ENCODE measurements at regions not wholly inside any gene's neighbourhood (a gene's known extent, or its start where the extent isn't known, plus 50 kb on each side); places are given as distances from the start of the nearest gene placed in this dataset.

DNA sequence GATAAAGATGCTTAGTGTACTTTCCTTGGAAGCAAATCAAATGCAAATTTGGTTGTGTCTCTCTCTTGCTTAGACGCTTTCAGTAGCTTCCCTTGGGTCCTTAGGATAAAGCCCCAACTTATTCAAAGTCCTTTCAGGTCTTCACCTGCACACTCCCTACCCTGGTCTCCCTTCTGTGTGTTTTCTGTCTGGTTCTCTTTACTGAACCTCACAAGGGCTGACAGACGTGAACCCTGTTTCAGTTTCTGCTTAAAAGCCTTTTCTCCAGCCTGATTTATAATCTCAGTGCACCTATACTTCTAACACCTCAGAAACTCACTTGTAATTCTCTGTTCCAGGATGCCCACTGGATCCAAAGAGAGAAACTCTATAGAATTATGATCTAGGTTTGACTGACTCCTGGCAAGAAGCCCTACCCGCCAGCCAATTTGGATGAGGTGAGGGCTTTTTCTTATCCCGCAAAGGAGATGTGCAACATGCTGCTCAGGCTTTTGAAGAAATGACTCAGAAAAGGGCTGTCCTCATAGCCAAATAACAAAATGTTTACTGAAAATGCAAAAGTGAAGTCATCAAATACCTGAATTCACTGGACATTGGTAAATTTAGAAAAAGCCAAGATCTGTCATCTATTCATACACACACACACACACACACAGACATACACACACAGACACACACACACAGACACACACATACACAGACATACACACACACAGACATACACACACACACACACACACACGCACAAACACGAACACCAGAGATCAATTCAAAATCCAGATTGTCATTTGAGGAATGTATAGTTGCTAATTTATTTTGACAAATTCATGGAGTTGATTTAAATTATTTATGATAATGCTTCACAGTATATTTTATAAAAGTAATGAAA, 102.4 kb upstream of the EOMES start:
- BruUV-seq (replicated peaks): no TSS peak
- intact Hi-C loops (cut with micrococcal nuclease; ENCODE audit: unreplicated experiment): no loop called here
- DNase-seq (ENCODE audit: low spot score): no peak
- H3K27me3 ChIP-seq (replicated peaks; ENCODE audit: insufficient read depth, low read depth, low read length, poor library complexity): no peaks in the 10 kb centered on the region
- no peaks in the 10 kb centered on the region for H3K36me3 ChIP-seq (ENCODE audit: insufficient read depth, low read length, poor library complexity, severe bottlenecking)
- ChIA-PET POLR2A (ENCODE audit: low non-redundant PET) (no interaction called here), CTCF (no interaction called here)
- TF ChIP-seq EZH2 (IDR thresholded peaks at IDR 0.05; ENCODE audit: borderline replicate concordance, low read depth, low read length, poor library complexity, severe bottlenecking): no peak
- TF ChIP-seq, protein P1, sequence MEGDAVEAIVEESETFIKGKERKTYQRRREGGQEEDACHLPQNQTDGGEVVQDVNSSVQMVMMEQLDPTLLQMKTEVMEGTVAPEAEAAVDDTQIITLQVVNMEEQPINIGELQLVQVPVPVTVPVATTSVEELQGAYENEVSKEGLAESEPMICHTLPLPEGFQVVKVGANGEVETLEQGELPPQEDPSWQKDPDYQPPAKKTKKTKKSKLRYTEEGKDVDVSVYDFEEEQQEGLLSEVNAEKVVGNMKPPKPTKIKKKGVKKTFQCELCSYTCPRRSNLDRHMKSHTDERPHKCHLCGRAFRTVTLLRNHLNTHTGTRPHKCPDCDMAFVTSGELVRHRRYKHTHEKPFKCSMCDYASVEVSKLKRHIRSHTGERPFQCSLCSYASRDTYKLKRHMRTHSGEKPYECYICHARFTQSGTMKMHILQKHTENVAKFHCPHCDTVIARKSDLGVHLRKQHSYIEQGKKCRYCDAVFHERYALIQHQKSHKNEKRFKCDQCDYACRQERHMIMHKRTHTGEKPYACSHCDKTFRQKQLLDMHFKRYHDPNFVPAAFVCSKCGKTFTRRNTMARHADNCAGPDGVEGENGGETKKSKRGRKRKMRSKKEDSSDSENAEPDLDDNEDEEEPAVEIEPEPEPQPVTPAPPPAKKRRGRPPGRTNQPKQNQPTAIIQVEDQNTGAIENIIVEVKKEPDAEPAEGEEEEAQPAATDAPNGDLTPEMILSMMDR (conservative IDR thresholded peaks at IDR 0.05; ENCODE audit: low read depth, low read length): no peak
- H3K27ac ChIP-seq (ENCODE audit: low read depth, low read length, poor library complexity, severe bottlenecking): no peak overlapping the region
- H3K4me1 ChIP-seq (ENCODE audit: insufficient read depth, low read length, poor library complexity, severe bottlenecking): no peaks in the 10 kb centered on the region
- H3K4me3 ChIP-seq (ENCODE audit: low read depth, low read length, poor library complexity, severe bottlenecking): no peak overlapping the region
- H3K9me3 ChIP-seq (ENCODE audit: low read depth, low read length, poor library complexity, severe bottlenecking): no peaks in the 10 kb centered on the region

DNA sequence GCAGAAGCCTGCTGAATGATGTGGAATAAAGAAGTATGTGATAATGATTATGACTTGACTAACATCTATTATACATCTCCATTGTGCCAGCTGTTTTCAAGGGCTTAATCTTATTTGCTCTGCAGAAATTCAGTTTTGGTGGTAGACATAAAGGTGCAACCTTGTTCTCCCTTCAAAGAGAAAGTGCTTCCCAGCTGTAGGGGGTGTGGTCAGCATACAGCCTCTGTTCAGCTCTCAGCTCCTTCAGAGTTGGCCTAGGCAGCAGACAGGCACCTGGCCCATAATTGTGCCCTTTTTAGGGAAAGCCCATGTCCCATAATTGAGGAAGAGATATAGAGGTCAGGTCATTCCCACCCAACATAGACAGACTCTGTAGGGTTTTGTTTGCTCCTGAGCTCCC, 104.3 kb upstream of the EOMES start:
- Histone ChIP-seq H3K27me3 (replicated peaks; ENCODE audit: insufficient read depth, low read depth, low read length, poor library complexity) (peaks cover 4% of the 10 kb centered on the region), H3K4me3 (ENCODE audit: low read depth, low read length, poor library complexity, severe bottlenecking) (no peak overlapping the region), H3K27ac (ENCODE audit: low read depth, low read length, poor library complexity, severe bottlenecking) (no peak overlapping the region), H3K36me3 (ENCODE audit: insufficient read depth, low read length, poor library complexity, severe bottlenecking) (no peaks in the 10 kb centered on the region), H3K9me3 (ENCODE audit: low read depth, low read length, poor library complexity, severe bottlenecking) (no peaks in the 10 kb centered on the region), H3K4me1 (ENCODE audit: insufficient read depth, low read length, poor library complexity, severe bottlenecking) (no peaks in the 10 kb centered on the region)
- ChIA-PET POLR2A (ENCODE audit: low non-redundant PET) (no interaction called here), CTCF (interaction anchor here (0.6 kb wide), 1 partner anchor 114 kb away, joined by 4 read pairs; no protein-coding TSS in a partner anchor)
- intact Hi-C loops (cut with micrococcal nuclease; ENCODE audit: unreplicated experiment): no loop called here
- TF ChIP-seq EZH2 (IDR thresholded peaks at IDR 0.05; ENCODE audit: borderline replicate concordance, low read depth, low read length, poor library complexity, severe bottlenecking): no peak
- TF ChIP-seq, protein P1 (conservative IDR thresholded peaks at IDR 0.05; ENCODE audit: low read depth, low read length): no peak
- DNase-seq (ENCODE audit: low spot score): no peak
- no TSS peak for BruUV-seq (replicated peaks)

DNA sequence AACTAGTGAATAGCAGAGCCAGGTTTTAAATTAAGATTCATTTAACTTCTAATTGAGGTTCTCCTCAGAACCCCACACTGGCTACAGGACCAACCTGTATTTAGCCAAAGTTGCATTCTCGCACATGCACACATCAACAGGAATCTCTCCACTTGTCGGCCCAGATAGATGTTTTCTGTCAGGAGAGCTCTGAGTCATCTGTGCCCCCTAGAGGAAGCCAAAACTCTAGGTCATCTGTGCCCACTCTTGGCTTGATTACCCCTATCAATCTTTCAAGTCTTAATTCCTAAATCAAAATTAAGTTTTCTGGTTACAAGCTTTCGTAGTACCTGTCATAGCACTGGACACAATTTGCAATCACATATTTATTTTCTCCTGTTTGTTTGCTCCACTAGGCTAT, 104.9 kb upstream of the EOMES start:
- Histone ChIP-seq H3K4me1 (ENCODE audit: insufficient read depth, low read length, poor library complexity, severe bottlenecking) (no peaks in the 10 kb centered on the region), H3K9me3 (ENCODE audit: low read depth, low read length, poor library complexity, severe bottlenecking) (no peaks in the 10 kb centered on the region), H3K27ac (ENCODE audit: low read depth, low read length, poor library complexity, severe bottlenecking) (no peak overlapping the region), H3K27me3 (replicated peaks; ENCODE audit: insufficient read depth, low read depth, low read length, poor library complexity) (peaks cover 4% of the 10 kb centered on the region), H3K4me3 (ENCODE audit: low read depth, low read length, poor library complexity, severe bottlenecking) (no peak overlapping the region), H3K36me3 (ENCODE audit: insufficient read depth, low read length, poor library complexity, severe bottlenecking) (no peaks in the 10 kb centered on the region)
- CTCF ChIA-PET: interaction anchor here (0.5 to 0.6 kb wide), 2 partner anchors 85 to 115 kb away, joined by 4 read pairs; no protein-coding TSS in a partner anchor
- POLR2A ChIA-PET (ENCODE audit: low non-redundant PET): no interaction called here
- peak; percentile 3 for DNase-seq (ENCODE audit: low spot score)
- intact Hi-C loops (cut with micrococcal nuclease; ENCODE audit: unreplicated experiment): no loop called here
- TF ChIP-seq EZH2 (IDR thresholded peaks at IDR 0.05; ENCODE audit: borderline replicate concordance, low read depth, low read length, poor library complexity, severe bottlenecking): no peak
- no TSS peak for BruUV-seq (replicated peaks)
